Activated CD4-positive, alpha-beta memory T cell treated with anti-CD3 and anti-CD28 coated beads, Interleukin-2, amount 10 ng/mL, durations not matched to agents 7 days and 5 days (primary cell): ENCODE measurements at regions not wholly inside any gene's neighbourhood (a gene's known extent, or its start where the extent isn't known, plus 50 kb on each side); places are given as distances from the start of the nearest gene placed in this dataset.
"Not testable (repeated sequence)": the region's sequence is repeated elsewhere in the genome, so short reads cannot be mapped to it uniquely, and the experiment has no call there.

Experiments used
- CTCF ChIA-PET: fragments of 350-600 bp; sonication (Branson Sonifier 250); formaldehyde crosslinking; loops from one replicate; lab custom pipeline; 2021; ENCODE audit warnings: antibody characterized with exemption, inconsistent platforms; lab: Charles Lee
- POLR2A ChIA-PET: fragments of 350-600 bp; sonication (Branson Sonifier 250); formaldehyde crosslinking; loops from one replicate; lab custom pipeline; 2021; ENCODE audit warnings: antibody characterized with exemption; lab: Charles Lee
- DNase-seq: peaks from one replicate; pipeline ENCODE4 v3.0.0-alpha.2; 2020
- H3K27ac Mint-ChIP-seq: one replicate; pipeline ENCODE4 v1.8.0; 2021; ENCODE audit warnings: mild to moderate bottlenecking, mixed read lengths
- H3K27me3 Mint-ChIP-seq: one replicate; pipeline ENCODE4 v1.8.0; 2021; ENCODE audit warnings: mixed read lengths
- H3K36me3 Mint-ChIP-seq: one replicate; pipeline ENCODE4 v1.8.0; 2021; ENCODE audit warnings: low read depth, mixed read lengths
- H3K4me1 Mint-ChIP-seq: one replicate; pipeline ENCODE4 v1.8.0; 2021; ENCODE audit warnings: mixed read lengths
- H3K4me3 Mint-ChIP-seq: one replicate; pipeline ENCODE4 v1.8.0; 2021; ENCODE audit warnings: mild to moderate bottlenecking, mixed read lengths
- H3K9me3 Mint-ChIP-seq: one replicate; pipeline ENCODE4 v1.8.0; 2021; ENCODE audit warnings: mixed read lengths

DNA sequence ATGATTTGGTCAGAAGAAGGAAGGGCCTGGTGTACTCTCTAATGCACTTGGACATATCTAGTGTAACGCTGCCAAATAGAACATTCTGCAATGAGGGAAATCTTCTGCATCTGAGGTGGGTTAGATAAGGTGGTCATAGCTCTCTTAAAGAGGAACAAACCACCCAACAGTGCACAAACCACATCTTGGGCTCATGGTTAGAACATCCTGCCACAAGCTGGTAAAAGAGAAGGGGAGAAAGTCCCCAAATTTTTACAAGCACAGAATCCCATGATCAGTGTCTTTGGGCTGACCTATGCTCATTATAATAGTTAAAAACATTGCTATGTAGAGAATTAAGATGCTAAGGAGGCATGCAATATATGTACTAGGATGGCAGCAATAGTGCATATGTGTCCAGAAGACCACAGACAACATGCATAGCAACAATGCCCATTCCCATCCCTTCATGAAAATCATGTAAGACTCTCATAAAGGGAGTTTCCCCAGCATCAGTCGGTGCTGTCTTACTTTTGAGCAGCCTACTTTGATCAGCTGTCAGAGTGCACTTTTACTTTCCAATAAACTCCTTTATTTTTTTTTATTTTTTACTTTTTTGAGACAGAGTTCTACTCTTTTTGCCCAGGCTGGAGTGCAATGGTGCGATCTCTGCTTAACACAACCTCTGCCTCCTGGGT is 99.7 kb upstream of the SLC7A11 start:
- no peak overlapping the region for H3K27ac Mint-ChIP-seq
- no peak overlapping the region for H3K4me3 Mint-ChIP-seq
- H3K36me3 Mint-ChIP-seq = no peaks in the 10 kb centered on the region
- no peaks in the 10 kb centered on the region for H3K9me3 Mint-ChIP-seq
- ChIA-PET CTCF (no interaction called here), POLR2A (no interaction called here)
- no peak for DNase-seq
- H3K4me1 Mint-ChIP-seq = no peaks in the 10 kb centered on the region
- no peaks in the 10 kb centered on the region for H3K27me3 Mint-ChIP-seq

DNA sequence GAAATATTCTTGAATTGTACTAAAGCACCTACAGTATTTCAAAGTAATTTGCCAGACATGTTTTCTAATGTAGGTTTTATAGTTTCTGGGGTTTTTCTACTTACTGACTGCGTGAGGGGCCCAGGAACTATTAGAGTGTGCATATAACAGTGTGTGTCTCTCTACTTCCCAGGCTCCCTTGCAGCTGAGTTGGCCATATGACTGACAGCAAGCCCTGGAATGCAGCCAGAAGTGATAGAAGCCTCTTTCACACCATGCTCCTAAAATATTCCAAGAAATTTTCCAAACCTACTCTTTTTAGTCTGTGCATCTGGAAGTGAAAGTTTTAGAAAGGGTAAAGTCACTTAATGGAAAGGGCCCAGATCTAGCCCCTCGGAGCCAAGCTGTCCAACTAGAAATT is 96.7 kb upstream of the SLC7A11 start:
- no peak for DNase-seq
- Mint-ChIP-seq H3K9me3 (no peaks in the 10 kb centered on the region), H3K4me1 (no peaks in the 10 kb centered on the region), H3K27ac (no peak overlapping the region), H3K27me3 (no peaks in the 10 kb centered on the region), H3K4me3 (no peak overlapping the region), H3K36me3 (no peaks in the 10 kb centered on the region)
- ChIA-PET POLR2A (no interaction called here), CTCF (no interaction called here)

DNA sequence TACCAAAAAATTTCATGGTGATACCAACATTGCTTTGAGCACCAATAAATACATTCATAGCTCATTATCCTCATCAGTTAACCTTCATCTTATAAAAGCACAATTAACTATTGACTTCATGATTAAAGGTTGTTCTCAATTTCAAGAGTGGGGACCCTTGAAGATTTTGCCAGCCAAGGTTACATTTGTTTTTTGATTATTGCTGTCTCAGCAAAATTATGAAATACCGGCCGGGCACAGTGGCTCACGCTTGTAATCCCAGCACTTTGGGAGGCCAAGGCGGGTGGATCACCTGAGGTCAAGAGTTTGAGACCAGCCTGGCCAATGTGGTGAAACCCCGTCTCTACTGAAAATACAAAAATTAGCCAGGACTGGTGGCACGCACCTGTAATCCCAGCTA is 96.1 kb upstream of the SLC7A11 start:
- CTCF ChIA-PET, POLR2A ChIA-PET, H3K4me1 Mint-ChIP-seq, H3K36me3 Mint-ChIP-seq, H3K4me3 Mint-ChIP-seq, H3K27ac Mint-ChIP-seq, H3K27me3 Mint-ChIP-seq, DNase-seq, H3K9me3 Mint-ChIP-seq: not testable (repeated sequence)

- POLR2A ChIA-PET = no interaction called here
- CTCF ChIA-PET = no interaction called here
- H3K4me3 Mint-ChIP-seq = no peak overlapping the region
- H3K4me1 Mint-ChIP-seq = no peaks in the 10 kb centered on the region
- DNase-seq = no peak
- no peak overlapping the region for H3K27ac Mint-ChIP-seq
- no peaks in the 10 kb centered on the region for H3K27me3 Mint-ChIP-seq
- H3K9me3 Mint-ChIP-seq = no peaks in the 10 kb centered on the region
- no peaks in the 10 kb centered on the region for H3K36me3 Mint-ChIP-seq
These were observed 92.3 kb upstream of the SLC7A11 start for GRCh38 chr4:138334346-138335016.

DNA sequence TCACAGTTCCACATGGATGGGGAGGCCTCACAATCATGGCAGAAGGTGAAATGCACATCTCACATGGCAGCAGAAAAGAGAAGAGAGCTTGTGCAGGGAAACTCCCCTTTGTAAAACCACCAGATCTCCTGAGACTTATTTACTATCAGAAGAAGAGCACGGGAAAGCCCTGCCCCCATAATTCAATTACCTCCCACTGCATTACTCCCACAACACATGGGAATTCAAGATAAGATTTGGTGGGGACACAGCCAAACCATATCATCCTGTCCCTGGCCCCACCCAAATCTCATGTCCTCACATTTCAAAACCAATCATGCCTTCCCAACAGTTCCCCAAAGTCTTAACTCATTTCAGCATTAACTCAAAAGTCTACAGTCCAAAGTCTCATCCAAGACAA is 90.3 kb upstream of the SLC7A11 start:
- not testable (repeated sequence) for H3K9me3 Mint-ChIP-seq

DNA sequence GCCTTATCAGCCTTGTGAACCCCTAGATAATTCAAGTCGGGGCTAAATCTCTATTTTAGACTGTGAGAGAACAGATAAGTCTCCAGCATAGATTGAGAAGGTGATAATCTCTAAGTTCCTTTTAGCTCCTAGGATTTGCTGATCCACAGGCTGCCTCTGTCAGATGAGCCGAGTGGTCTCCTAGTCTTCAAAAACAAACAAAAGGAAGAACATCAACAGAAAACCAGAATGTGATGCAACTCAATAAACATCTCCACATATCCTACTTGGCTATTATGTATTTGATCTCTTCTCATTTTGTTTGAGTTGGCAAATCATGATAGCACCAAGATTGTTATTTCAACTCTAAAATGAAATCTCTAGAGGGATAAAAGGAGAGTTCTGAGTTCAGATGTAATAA is 88.4 kb upstream of the SLC7A11 start:
- ChIA-PET CTCF (no interaction called here), POLR2A (no interaction called here)
- no peak for DNase-seq
- Mint-ChIP-seq H3K4me3 (no peak overlapping the region), H3K9me3 (no peaks in the 10 kb centered on the region), H3K36me3 (no peaks in the 10 kb centered on the region), H3K27me3 (no peaks in the 10 kb centered on the region), H3K4me1 (no peaks in the 10 kb centered on the region), H3K27ac (no peak overlapping the region)

More for the DNA sequence above, 90.3 kb upstream of the SLC7A11 start:
- H3K27me3 Mint-ChIP-seq, H3K27ac Mint-ChIP-seq, POLR2A ChIA-PET, H3K36me3 Mint-ChIP-seq, CTCF ChIA-PET, DNase-seq, H3K4me1 Mint-ChIP-seq, H3K4me3 Mint-ChIP-seq: not testable (repeated sequence)

DNA sequence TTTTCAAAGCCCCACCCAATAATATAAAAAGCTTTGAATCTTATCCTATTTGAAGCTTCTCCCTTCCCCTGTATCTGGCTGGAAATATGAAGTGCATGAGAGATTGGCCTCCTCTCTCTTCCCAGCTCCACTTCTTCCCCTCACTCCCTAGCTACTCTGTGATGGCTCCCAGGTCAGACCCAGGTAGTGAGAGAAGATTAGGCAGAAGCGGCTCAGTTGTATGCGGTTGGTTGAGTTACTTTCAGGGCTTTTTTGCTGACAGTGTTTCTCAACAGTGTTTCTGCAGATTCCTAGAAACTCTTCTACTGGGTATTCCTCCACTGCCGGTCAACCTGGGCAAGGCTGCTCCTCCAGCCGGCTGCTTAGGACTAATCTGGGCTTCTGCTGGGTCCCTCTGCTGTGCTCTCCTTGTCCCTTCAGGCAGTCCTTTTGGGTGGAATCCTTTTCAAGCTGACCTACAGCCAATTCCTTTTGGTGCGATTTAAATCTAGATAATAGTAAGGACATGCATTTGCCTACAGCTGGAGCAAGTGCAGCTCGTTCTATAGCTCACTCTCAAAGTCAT is 87.4 kb upstream of the SLC7A11 start:
- CTCF ChIA-PET = no interaction called here
- no peak for DNase-seq
- no peak overlapping the region for H3K4me3 Mint-ChIP-seq
- H3K4me1 Mint-ChIP-seq = no peaks in the 10 kb centered on the region
- no peaks in the 10 kb centered on the region for H3K36me3 Mint-ChIP-seq
- H3K27ac Mint-ChIP-seq = no peak overlapping the region
- no peaks in the 10 kb centered on the region for H3K27me3 Mint-ChIP-seq
- no peaks in the 10 kb centered on the region for H3K9me3 Mint-ChIP-seq
- POLR2A ChIA-PET = no interaction called here

DNA sequence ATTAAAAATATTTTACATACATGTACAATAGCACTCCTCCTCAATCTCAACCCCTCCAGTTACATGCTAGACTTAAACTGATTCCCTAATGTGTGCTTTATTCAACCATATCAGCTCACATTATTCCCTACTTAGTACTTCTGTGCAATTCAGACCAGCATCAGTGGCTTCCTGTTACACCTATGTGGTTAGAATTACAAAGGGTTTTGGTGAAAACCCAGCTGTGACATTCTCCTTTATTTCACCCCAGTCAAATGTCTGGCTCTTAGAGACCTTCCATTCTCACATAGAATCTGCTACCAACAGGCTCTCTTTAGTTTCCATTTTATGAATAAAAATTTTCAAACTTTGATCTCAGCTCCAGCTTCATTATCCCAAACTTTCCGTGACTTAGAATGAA is 85.2 kb upstream of the SLC7A11 start:
- ChIA-PET CTCF (no interaction called here), POLR2A (no interaction called here)
- Mint-ChIP-seq H3K27me3 (no peaks in the 10 kb centered on the region), H3K36me3 (no peaks in the 10 kb centered on the region), H3K27ac (no peak overlapping the region), H3K9me3 (no peaks in the 10 kb centered on the region), H3K4me3 (no peak overlapping the region), H3K4me1 (no peaks in the 10 kb centered on the region)
- no peak for DNase-seq

DNA sequence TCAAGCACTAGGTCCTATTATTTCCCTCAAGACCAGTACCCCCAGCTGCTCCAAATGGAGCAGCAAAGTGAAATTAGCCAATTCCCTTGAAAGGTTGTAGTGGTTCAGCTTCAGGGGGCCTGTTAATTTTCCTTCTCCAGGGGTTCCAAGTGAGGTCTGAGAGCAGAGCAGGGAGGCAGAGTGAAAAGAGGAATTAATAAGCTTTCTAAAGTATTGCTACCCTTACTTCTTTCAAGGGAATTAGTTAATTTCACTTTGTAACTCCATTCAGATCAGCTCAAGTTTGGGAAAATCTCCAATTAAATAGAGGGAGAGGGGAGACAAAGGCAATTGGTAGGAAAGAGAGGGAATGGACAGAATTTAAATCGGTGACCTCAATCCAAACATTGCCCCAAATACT is 78.7 kb upstream of the SLC7A11 start:
- H3K27me3 Mint-ChIP-seq = no peaks in the 10 kb centered on the region
- H3K36me3 Mint-ChIP-seq = no peaks in the 10 kb centered on the region
- H3K4me3 Mint-ChIP-seq = no peak overlapping the region
- H3K4me1 Mint-ChIP-seq = no peaks in the 10 kb centered on the region
- DNase-seq = no peak
- POLR2A ChIA-PET = no interaction called here
- CTCF ChIA-PET = no interaction called here
- no peak overlapping the region for H3K27ac Mint-ChIP-seq
- H3K9me3 Mint-ChIP-seq = no peaks in the 10 kb centered on the region

DNA sequence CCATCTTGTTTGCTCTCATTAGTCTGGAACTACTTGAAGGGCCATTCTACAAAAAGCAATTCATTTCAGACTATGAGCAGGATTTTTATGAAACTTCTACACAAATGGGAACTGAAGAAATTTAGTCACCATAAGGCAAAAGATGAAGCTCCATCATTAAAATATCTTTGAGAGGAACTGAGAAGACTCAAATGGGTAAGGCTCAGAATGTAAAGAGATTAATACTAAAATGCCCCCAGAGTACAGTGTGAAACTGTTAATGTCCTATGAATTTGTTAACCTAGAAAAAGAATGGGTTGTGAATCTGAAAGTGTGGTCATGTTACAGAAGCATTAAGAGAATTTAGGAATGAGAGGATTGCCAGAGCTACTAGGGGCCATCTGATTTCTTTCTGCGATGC is 77.9 kb upstream of the SLC7A11 start:
- POLR2A ChIA-PET = no interaction called here

DNA sequence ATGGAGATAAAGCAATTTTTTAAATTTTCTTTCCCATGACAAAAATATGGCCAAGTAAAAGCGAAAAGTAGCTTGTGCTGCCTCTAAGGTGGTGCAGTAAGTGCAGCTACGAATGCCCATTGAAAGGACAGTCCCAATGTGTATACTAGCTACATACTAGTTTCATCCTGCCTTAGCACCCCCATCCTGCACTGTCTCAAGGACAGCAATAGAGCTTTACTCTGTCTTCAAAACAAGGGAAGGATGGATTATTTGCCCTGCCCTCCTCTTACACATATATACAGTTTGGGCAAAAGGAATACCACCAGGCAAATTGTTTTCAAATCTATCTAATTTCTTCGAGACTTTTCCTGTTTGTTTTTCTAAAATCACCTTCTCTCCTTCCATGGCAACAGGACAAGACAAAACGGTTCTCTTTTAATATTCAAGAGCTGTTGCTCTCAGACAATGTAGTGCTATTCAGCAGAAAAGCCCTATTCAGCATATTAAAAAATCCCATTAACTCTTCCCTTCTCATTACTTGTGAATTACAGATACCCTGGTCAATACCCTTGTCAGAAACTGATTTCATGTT is 75.1 kb upstream of the SLC7A11 start:
- H3K9me3 Mint-ChIP-seq = no peaks in the 10 kb centered on the region
- ChIA-PET CTCF (interaction anchor here (0.6 kb wide), 1 partner anchor 81 kb away, joined by 3 read pairs; no protein-coding TSS in a partner anchor), POLR2A (no interaction called here)
- H3K27me3 Mint-ChIP-seq = no peaks in the 10 kb centered on the region
- no peak overlapping the region for H3K4me3 Mint-ChIP-seq
- H3K36me3 Mint-ChIP-seq = no peaks in the 10 kb centered on the region
- no peak overlapping the region for H3K27ac Mint-ChIP-seq
- DNase-seq = no peak
- no peaks in the 10 kb centered on the region for H3K4me1 Mint-ChIP-seq

More for the DNA sequence above, 77.9 kb upstream of the SLC7A11 start:
- H3K4me3 Mint-ChIP-seq = no peak overlapping the region
- H3K9me3 Mint-ChIP-seq = no peaks in the 10 kb centered on the region
- no peaks in the 10 kb centered on the region for H3K27me3 Mint-ChIP-seq
- H3K4me1 Mint-ChIP-seq = no peaks in the 10 kb centered on the region
- no peak overlapping the region for H3K27ac Mint-ChIP-seq
- CTCF ChIA-PET = no interaction called here
- no peaks in the 10 kb centered on the region for H3K36me3 Mint-ChIP-seq
- no peak for DNase-seq

DNA sequence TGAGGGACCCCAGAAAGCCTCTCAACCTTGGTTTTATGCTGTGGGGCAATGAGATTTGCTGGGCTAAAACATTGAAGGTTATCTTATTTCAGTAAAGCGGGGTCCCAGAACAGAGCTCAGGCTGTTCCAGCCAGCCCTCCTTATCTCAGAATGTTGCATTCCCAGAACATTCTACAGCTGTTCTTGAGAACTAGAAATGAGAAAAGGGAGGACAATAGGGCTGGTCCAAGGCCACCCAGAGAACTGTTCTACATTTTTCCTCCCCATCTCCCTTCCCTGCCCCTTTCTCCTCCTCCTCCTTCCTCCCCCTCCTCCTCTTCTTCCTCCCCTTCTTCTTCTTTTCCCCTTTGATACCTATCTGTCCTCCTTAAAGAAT is 70.4 kb upstream of the SLC7A11 start:
- no peak overlapping the region for H3K4me3 Mint-ChIP-seq
- H3K27me3 Mint-ChIP-seq = no peaks in the 10 kb centered on the region
- POLR2A ChIA-PET = no interaction called here
- CTCF ChIA-PET = no interaction called here
- H3K27ac Mint-ChIP-seq = no peak overlapping the region
- no peak for DNase-seq
- H3K36me3 Mint-ChIP-seq = no peaks in the 10 kb centered on the region
- no peaks in the 10 kb centered on the region for H3K9me3 Mint-ChIP-seq
- H3K4me1 Mint-ChIP-seq = no peaks in the 10 kb centered on the region

GRCh38 chr4:138311771-138312535 is 69.8 kb upstream of the SLC7A11 start:
- Mint-ChIP-seq H3K36me3 (no peaks in the 10 kb centered on the region), H3K27me3 (no peaks in the 10 kb centered on the region), H3K27ac (no peak overlapping the region), H3K9me3 (no peaks in the 10 kb centered on the region), H3K4me1 (no peaks in the 10 kb centered on the region), H3K4me3 (no peak overlapping the region)
- CTCF ChIA-PET = no interaction called here
- DNase-seq = no peak
- POLR2A ChIA-PET = no interaction called here
